Kidney (tissue), 13 donors: ENCODE measurements at regions not wholly inside any gene's neighbourhood (a gene's known extent, or its start where the extent isn't known, plus 50 kb on each side); places are given as distances from the start of the nearest gene placed in this dataset.
"Not testable (repeated sequence)": the region's sequence is repeated elsewhere in the genome, so short reads cannot be mapped to it uniquely, and the experiment has no call there.

Experiments used
- DNase-seq, 5 donors: peaks; one replicate each; pipeline ENCODE4 v3.0.0-alpha.2; 2013 to 2020
- FAIRE-seq: peaks from 2 replicates; lab custom pipeline; 2012; peaks lifted over from hg19 to GRCh38; lab: Jason Lieb, UNC
- H3K27ac ChIP-seq, 2 donors: one replicate each; pipeline ENCODE4 v1.7.0; 2013; ENCODE audit warnings: low read depth in 2 of 2, low read length in 2 of 2, inconsistent platforms in 1 of 2
- H3K27me3 ChIP-seq: one replicate; pipeline ENCODE4 v1.7.1; 2013; ENCODE audit warnings: low read length, inconsistent platforms; ENCODE audit not compliant: control insufficient read depth, insufficient read depth
- H3K36me3 ChIP-seq, 3 donors: one replicate each; pipeline versions ENCODE4 v1.7.0 to v1.7.1; 2013; ENCODE audit warnings: low read length in 3 of 3, control low read depth in 1 of 3, inconsistent platforms in 1 of 3; ENCODE audit not compliant: insufficient read depth in 3 of 3, control insufficient read depth in 2 of 3
- H3K4me1 ChIP-seq, 3 donors: one replicate each; pipeline versions ENCODE4 v1.7.0 to v1.7.1; 2013; ENCODE audit warnings: low read length in 3 of 3, inconsistent platforms in 1 of 3, low read depth in 1 of 3; ENCODE audit not compliant: control insufficient read depth in 2 of 3, insufficient read depth in 2 of 3
- H3K4me3 ChIP-seq, 3 donors: one replicate each; pipeline versions ENCODE4 v1.7.0 to v1.8.1; 2013; ENCODE audit warnings: low read length in 3 of 3, control low read depth in 1 of 3, inconsistent platforms in 1 of 3
- H3K9ac ChIP-seq, 3 donors: one replicate each; pipeline versions ENCODE4 v1.7.0 to v1.7.1; 2013; ENCODE audit warnings: low read length in 3 of 3, control low read depth in 1 of 3, inconsistent platforms in 1 of 3
- H3K9me3 ChIP-seq, 3 donors: one replicate each; pipeline versions ENCODE4 v1.7.0 to v1.7.1; 2013; ENCODE audit warnings: low read length in 3 of 3, control low read depth in 1 of 3, inconsistent platforms in 1 of 3; ENCODE audit not compliant: control insufficient read depth in 2 of 3, insufficient read depth in 1 of 3
- intact Hi-C: fragments of 100-400 bp; cut with DNase I; formaldehyde crosslinking; loops from one replicate; pipeline ENCODE4 v1.11.1; 2022
- TF ChIP-seq, protein P1 (sequence below): IDR thresholded peaks from 3 replicates; pipeline ENCODE4 v1.5.1; 2012; ENCODE audit warnings: mild to moderate bottlenecking, moderate library complexity, borderline replicate concordance; ENCODE audit not compliant: insufficient read depth; ENCODE audit errors: extremely low read depth
- donor health status: control.
- donor health status: control.
- donor health status: control.
- donor health status: control.
- donor health status: control.
- donor health status: DM: yes; HTN: yes; CAD: no.
- donor health status: Normal renal cell carcinoma (clear cell type).

DNA sequence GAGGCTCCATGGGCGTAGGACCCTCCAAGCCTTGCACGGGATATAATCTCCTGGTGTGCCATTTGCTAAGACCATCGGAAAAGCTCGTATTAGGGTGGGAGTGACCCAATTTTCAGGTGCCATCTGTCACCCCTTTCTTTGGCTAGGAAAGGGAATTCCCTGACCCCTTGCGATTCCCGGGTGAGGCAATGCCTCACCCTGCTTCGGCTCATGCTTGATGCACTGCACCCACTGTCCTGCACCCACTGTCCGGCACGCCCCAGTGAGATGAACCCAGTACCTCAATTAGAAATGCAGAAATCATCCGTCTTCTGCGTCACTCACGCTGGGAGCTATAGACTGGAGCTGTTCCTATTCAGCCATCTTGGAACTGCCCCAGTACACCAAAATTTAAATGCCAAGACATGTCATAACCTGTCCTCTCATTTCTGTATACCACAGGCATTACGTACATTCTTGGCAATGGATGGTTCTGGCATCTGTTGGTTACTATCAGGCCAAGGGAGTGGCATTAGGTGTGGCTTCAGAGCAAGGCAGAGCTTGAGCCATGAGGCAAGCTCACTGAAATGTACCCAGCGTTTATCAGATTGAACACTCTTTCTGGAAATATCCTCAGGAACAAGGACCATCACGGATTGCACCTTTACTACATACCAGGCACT is 95.4 kb upstream of the GALNT18 start:
- no peak overlapping the region for H3K9ac ChIP-seq
- peaks cover 0 to 3% (median 0%) of the 10 kb centered on the region in 3 donors for H3K9me3 ChIP-seq
- no peaks in the 10 kb centered on the region for H3K27me3 ChIP-seq
- H3K36me3 ChIP-seq: no peaks in the 10 kb centered on the region
- no peaks in the 10 kb centered on the region for H3K4me1 ChIP-seq
- FAIRE-seq (no peak), DNase-seq (no peak)
- intact Hi-C loops: no loop called here
- TF ChIP-seq, protein P1, sequence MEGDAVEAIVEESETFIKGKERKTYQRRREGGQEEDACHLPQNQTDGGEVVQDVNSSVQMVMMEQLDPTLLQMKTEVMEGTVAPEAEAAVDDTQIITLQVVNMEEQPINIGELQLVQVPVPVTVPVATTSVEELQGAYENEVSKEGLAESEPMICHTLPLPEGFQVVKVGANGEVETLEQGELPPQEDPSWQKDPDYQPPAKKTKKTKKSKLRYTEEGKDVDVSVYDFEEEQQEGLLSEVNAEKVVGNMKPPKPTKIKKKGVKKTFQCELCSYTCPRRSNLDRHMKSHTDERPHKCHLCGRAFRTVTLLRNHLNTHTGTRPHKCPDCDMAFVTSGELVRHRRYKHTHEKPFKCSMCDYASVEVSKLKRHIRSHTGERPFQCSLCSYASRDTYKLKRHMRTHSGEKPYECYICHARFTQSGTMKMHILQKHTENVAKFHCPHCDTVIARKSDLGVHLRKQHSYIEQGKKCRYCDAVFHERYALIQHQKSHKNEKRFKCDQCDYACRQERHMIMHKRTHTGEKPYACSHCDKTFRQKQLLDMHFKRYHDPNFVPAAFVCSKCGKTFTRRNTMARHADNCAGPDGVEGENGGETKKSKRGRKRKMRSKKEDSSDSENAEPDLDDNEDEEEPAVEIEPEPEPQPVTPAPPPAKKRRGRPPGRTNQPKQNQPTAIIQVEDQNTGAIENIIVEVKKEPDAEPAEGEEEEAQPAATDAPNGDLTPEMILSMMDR: no peak
- H3K4me3 ChIP-seq: no peak overlapping the region
- H3K27ac ChIP-seq: no peak overlapping the region

DNA sequence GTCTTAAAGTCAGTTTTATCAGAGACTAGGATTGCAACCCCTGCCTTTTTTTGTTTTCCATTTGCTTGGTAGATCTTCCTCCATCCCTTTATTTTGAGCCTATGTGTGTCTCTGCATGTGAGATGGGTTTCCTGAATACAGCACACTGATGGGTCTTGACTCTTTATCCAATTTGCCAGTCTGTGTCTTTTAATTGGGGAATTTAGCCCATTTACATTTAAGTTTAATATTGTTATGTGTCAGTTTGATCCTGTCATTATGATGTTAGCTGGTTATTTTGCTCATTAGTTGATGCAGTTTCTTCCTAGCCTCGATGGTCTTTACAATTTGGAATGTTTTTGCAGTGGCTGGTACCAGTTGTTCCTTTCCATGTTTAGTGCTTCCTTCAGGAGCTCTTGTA is 93.3 kb upstream of the GALNT18 start:
- FAIRE-seq, H3K4me3 ChIP-seq: not testable (repeated sequence)

DNA sequence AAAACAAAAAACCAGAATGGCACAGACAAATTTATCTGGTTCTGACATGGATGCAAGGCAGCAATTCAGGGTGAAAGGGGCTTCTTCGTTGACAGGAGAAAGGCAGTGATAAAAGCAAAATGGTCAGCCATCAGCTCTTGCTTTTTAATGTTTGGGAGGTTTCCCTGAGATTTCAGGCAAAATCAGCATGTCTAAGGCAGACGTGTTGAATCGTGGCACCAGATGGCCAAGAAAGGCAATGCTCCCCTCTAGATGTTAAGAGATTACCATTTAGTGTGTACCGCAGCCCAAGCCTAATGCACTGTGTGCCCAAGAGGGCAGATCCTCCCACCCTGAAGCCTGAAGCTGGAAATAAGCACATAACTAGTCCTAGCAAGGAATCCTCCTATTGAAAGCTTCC is 88.8 kb upstream of the GALNT18 start:
- Histone ChIP-seq H3K27ac (no peak overlapping the region), H3K36me3 (no peaks in the 10 kb centered on the region), H3K9me3 (no peaks in the 10 kb centered on the region), H3K4me1 (no peaks in the 10 kb centered on the region), H3K9ac (no peak overlapping the region), H3K4me3 (no peak overlapping the region), H3K27me3 (no peaks in the 10 kb centered on the region)
- FAIRE-seq (no peak), DNase-seq (no peak)
- intact Hi-C loops: no loop called here
- TF ChIP-seq, protein P1: no peak

More for the DNA sequence above, 93.3 kb upstream of the GALNT18 start:
- H3K9me3 ChIP-seq, H3K27me3 ChIP-seq, H3K27ac ChIP-seq, intact Hi-C loops, DNase-seq, H3K9ac ChIP-seq, H3K4me1 ChIP-seq, H3K36me3 ChIP-seq: not testable (repeated sequence)

DNA sequence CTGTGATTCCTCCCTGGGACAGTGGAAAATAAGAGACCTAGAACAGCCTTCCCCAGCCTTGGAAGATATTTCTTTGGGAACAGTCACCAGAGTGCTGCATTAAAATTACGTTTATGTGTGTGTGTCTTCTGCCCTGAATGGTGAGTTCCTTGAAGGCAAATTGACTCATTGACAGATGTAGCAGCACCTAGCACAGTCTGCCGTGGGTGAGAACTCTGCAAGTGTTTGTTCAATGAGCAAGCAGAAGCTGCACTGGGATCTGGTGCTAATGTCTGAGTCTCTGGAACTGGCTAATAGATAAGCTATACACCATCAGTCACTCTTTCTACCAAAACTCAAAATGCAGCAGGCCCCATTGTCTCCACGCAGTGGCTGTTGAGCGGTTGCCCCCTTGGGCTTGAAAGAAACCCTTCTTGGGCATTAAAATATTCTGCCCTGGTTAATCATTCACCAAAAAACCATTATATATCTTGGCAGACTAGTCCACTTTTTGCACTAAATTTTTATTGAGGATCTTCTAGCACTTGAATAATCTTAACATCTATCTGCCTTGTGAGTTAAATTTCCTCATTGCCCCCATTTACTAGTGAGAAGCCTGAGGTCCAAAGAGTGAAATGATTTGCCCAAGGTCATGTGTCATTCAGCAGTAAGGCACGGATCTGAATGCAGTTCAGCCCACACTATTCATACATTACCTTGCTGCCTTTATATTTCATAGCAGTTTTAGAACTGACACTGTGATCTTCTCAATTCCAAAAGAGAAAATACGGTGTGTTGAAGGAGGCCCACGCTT is 87.8 kb upstream of the GALNT18 start:
- Histone ChIP-seq H3K4me1 (no peaks in the 10 kb centered on the region), H3K4me3 (no peak overlapping the region), H3K27me3 (no peaks in the 10 kb centered on the region), H3K9me3 (no peaks in the 10 kb centered on the region), H3K9ac (no peak overlapping the region), H3K36me3 (no peaks in the 10 kb centered on the region), H3K27ac (no peak overlapping the region)
- TF ChIP-seq, protein P1: no peak
- no peak for FAIRE-seq
- intact Hi-C loops: no loop called here
- DNase-seq: no peak
